ENCODE measurements at regions not wholly inside any gene's neighbourhood (a gene's known extent, or its start where the extent isn't known, plus 50 kb on each side); places are given as distances from the start of the nearest gene placed in this dataset.

DNA sequence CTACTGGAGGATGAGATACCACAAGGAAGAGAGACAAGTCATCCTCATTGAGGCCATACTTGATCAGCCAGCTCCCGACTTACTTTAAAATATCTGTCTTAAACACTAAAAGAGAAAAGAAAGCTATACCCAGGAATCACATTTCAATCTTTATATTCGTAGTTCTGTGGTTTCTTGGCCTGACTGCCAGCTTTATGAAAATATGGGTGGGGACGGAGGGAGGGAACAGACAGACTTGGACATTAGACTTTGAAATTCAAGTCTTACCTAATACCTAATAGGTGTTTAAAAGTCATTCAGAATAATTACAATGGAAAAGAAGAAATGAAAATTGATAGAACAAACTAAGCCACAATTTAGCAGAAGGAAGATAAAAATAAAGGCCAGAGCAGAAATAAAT, 604.8 kb upstream of the RORB start:
- Histone ChIP-seq H3K9me3 (no peaks in the 10 kb centered on the region), H3K9ac (ENCODE audit: low read depth in 2 of 2, low read length in 2 of 2) (no peak overlapping the region), H3K4me3 (no peak overlapping the region), H3K27ac (no peak overlapping the region), H3K27me3 (no peaks in the 10 kb centered on the region), H3K36me3 (no peaks in the 10 kb centered on the region), H3K4me1 (no peaks in the 10 kb centered on the region)
- DNase-seq, result no peak
- TF ChIP-seq CTCF (IDR thresholded peaks at IDR 0.05), result no peak
- intact Hi-C loops (cut with DNase I), result no loop called here

DNA sequence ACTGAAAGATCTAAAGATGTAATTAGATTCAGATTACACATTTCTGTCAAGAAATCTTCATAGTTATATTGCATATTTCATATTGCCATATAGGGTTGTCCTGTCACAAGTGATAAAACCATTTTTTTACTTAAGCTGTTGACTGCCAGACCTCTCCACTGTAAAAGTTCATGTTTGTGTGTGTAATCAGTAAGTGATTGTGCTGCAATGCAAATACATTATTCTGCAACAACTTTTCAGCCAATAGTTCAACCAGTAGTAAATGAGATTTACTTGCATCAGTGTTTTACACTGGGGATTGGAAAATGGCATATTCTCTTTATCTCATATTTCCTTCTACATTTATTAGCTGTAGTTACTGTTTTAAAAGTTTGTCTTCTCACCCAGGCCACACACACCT, 603.9 kb upstream of the RORB start:
- intact Hi-C loops (cut with DNase I), result no loop called here
- Histone ChIP-seq H3K27ac (no peak overlapping the region), H3K9ac (ENCODE audit: low read depth in 2 of 2, low read length in 2 of 2) (no peak overlapping the region), H3K4me1 (no peaks in the 10 kb centered on the region), H3K9me3 (no peaks in the 10 kb centered on the region), H3K27me3 (no peaks in the 10 kb centered on the region), H3K4me3 (no peak overlapping the region), H3K36me3 (no peaks in the 10 kb centered on the region)
- no peak for TF ChIP-seq CTCF (IDR thresholded peaks at IDR 0.05)
- no peak for DNase-seq

- H3K4me1 ChIP-seq, result no peaks in the 10 kb centered on the region
- H3K27me3 ChIP-seq, result no peaks in the 10 kb centered on the region
- H3K36me3 ChIP-seq, result no peaks in the 10 kb centered on the region
- no peak overlapping the region for H3K9ac ChIP-seq (ENCODE audit: low read depth in 2 of 2, low read length in 2 of 2)
- no peak overlapping the region for H3K27ac ChIP-seq
- no peak for DNase-seq
- no peak overlapping the region for H3K4me3 ChIP-seq
- intact Hi-C loops (cut with DNase I), result no loop called here
- no peaks in the 10 kb centered on the region for H3K9me3 ChIP-seq
- TF ChIP-seq CTCF (IDR thresholded peaks at IDR 0.05), result no peak
Measured at GRCh38 chr9:73896061-73896460, 601.1 kb upstream of the RORB start.

- Histone ChIP-seq H3K27me3 (no peaks in the 10 kb centered on the region), H3K9ac (ENCODE audit: low read depth in 2 of 2, low read length in 2 of 2) (no peak overlapping the region), H3K36me3 (no peaks in the 10 kb centered on the region), H3K9me3 (no peaks in the 10 kb centered on the region), H3K27ac (no peak overlapping the region), H3K4me3 (no peak overlapping the region), H3K4me1 (no peaks in the 10 kb centered on the region)
- intact Hi-C loops (cut with DNase I), result no loop called here
- no peak for TF ChIP-seq CTCF (IDR thresholded peaks at IDR 0.05)
- no peak for DNase-seq
Measured at GRCh38 chr9:73906671-73907070, 590.5 kb upstream of the RORB start.

DNA sequence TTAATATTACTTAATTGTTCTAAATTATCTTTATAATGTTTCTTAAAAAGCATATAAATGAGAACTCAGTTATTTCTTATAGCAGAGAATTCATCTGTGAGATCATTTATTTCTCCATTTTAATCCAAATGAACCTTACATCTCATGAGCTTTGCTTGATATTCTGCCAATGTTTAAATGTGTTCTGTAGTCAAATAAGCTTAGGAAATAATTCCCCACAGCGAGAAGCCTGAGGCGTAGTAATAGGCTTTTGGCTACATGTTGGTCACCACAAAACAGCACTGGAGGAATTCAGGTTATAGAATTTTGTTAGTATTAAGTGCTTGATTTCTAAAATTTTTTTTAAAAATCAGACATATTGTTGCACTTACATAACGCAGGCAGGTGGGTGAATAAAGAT, 585.3 kb upstream of the RORB start:
- Histone ChIP-seq H3K4me1 (no peaks in the 10 kb centered on the region), H3K27ac (no peak overlapping the region), H3K9me3 (no peaks in the 10 kb centered on the region), H3K27me3 (no peaks in the 10 kb centered on the region), H3K4me3 (no peak overlapping the region), H3K36me3 (no peaks in the 10 kb centered on the region), H3K9ac (ENCODE audit: low read depth in 2 of 2, low read length in 2 of 2) (no peak overlapping the region)
- DNase-seq, result no peak
- no peak for TF ChIP-seq CTCF (IDR thresholded peaks at IDR 0.05)
- intact Hi-C loops (cut with DNase I), result no loop called here

Measured in colonic mucosa (tissue), 4 donors.